Right lobe of liver (tissue), 4 donors: ENCODE measurements at regions not wholly inside any gene's neighbourhood (a gene's known extent, or its start where the extent isn't known, plus 50 kb on each side); places are given as distances from the start of the nearest gene placed in this dataset.

Experiments used
- POLR2A ChIP-seq: fragments of 450-650 bp; IDR thresholded peaks from one replicate; pipeline ENCODE4 v1.6.1; 2017; ENCODE audit warnings: antibody characterized with exemption, mild to moderate bottlenecking
- TF ChIP-seq, protein P1 (sequence below), 4 donors: fragments of 200-600 bp in 3 of 4; fragments of 450-650 bp in 1 of 4; IDR thresholded peaks; one replicate each; pipeline versions ENCODE4 v1.5.1 to v1.8.0; 2016 to 2022; ENCODE audit warnings: antibody characterized with exemption in 4 of 4, mild to moderate bottlenecking in 2 of 4
- donor health status: DM: no; HTN: no; CAD: no.
- donor health status: DM: no; HTN: no; CAD: no.
- donor health status: DM: no; HTN: yes; CAD: no.

DNA sequence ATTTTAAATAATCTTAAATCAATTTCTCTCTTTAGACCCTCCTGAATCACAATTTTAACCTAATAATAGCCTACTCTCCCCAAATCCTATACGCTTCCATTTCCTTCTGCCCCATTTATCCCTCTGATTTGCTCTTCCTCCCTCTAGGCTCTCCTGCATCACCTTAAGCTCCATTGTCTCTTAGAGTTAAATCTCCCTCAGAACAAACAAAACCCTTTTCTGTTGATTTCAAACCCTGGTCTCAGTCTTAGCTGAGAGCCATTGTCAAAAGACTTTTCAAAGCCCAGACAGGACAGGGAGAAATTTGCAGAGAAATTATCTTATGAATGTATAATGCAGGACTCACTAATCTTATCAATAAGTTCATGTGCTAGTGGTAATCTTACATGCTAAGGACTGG lies 106.1 kb downstream of the C12orf75 start:
- TF ChIP-seq, protein P1, sequence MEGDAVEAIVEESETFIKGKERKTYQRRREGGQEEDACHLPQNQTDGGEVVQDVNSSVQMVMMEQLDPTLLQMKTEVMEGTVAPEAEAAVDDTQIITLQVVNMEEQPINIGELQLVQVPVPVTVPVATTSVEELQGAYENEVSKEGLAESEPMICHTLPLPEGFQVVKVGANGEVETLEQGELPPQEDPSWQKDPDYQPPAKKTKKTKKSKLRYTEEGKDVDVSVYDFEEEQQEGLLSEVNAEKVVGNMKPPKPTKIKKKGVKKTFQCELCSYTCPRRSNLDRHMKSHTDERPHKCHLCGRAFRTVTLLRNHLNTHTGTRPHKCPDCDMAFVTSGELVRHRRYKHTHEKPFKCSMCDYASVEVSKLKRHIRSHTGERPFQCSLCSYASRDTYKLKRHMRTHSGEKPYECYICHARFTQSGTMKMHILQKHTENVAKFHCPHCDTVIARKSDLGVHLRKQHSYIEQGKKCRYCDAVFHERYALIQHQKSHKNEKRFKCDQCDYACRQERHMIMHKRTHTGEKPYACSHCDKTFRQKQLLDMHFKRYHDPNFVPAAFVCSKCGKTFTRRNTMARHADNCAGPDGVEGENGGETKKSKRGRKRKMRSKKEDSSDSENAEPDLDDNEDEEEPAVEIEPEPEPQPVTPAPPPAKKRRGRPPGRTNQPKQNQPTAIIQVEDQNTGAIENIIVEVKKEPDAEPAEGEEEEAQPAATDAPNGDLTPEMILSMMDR (IDR thresholded peaks at IDR 0.05): no peak
- TF ChIP-seq POLR2A: no peak
